ENCODE measurements at regions not wholly inside any gene's neighbourhood (a gene's known extent, or its start where the extent isn't known, plus 50 kb on each side); places are given as distances from the start of the nearest gene placed in this dataset.

DNA sequence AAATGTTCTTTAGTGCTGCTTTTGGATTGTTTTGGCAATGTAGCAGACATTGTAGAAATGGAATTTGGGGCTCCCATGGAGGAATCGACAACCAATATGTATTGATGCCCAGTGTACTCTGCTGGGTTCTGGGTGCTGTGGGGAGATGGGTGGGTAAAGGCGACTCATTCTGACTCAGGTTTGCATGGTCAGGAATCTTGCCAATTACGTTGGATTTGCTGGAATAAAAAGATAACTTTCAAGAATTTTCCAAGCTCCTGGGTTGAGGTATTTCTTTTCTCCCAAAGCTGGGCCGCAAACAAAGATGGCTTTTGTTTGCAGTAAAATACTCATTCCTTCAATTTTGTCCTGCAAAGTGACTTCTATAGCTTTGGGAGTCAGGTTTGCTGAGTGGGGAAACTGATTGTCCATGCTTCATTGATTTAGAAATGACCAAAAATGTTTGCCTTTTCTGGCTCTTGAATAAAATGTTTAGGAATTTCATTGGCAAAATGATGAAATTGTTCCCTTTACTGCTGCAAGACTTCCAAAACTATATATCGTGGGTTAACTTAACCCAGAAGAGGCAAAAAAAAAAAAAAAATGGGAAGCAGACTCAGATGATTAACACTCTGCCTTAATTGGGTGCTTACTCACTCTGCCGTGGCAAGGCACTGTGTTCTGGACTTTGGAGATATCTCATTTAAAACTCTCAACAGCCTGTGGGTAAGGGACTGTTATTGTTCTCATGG lies 57.0 kb downstream of the RTL9 start:
- TF ChIP-seq FOS (IDR thresholded peaks at IDR 0.05; ENCODE audit: borderline replicate concordance, insufficient read depth, low read length) = peak; percentile 10
- TF ChIP-seq MYC (IDR thresholded peaks at IDR 0.05; ENCODE audit: low read depth, low read length) = no peak
- no peak overlapping the region for H3K27ac ChIP-seq (ENCODE audit: insufficient read depth, low read depth, low read length)
- no peaks in the 10 kb centered on the region for H3K4me1 ChIP-seq (ENCODE audit: control insufficient read depth, extremely low read depth, insufficient read depth, low read length)
- CTCF ChIA-PET = interaction anchor here (1.9 to 11.3 kb wide), 3 partner anchors 8 to 270 kb away, joined by 4 to 286 read pairs (median 77); no protein-coding TSS in a partner anchor
- H3K9me1 ChIP-seq (replicated peaks; ENCODE audit: control insufficient read depth, extremely low read depth, insufficient read depth, low read length) = no peaks in the 10 kb centered on the region
- H3K9me3 ChIP-seq (replicated peaks; ENCODE audit: control insufficient read depth, insufficient read depth, low read length) = no peaks in the 10 kb centered on the region
- no peak overlapping the region for H3K4me2 ChIP-seq (ENCODE audit: insufficient read depth, low read length)
- BruUV-seq (replicated peaks) = no TSS peak
- no peak overlapping the region for H3K9ac ChIP-seq (replicated peaks; ENCODE audit: extremely low read depth, insufficient read depth, low read length)
- no peak overlapping the region for H3K4me3 ChIP-seq (replicated peaks in 1 of 3; ENCODE audit: insufficient read depth in 1 of 3, low read depth in 1 of 3, low read length in 3 of 3)
- no peaks in the 10 kb centered on the region for H3K79me2 ChIP-seq (ENCODE audit: control insufficient read depth, insufficient read depth, low read length)
- H4K20me1 ChIP-seq (replicated peaks; ENCODE audit: control insufficient read depth, extremely low read depth, insufficient read depth, low read length) = no peaks in the 10 kb centered on the region
- dilution Hi-C loops (cut with MboI; ENCODE audit: extremely low pct_ligation_motif_present, low sequenced_read_pairs) = loop anchor here (10.0 kb wide), 1 partner anchor 261 kb away; no protein-coding TSS in a partner anchor
- no peaks in the 10 kb centered on the region for H3K27me3 ChIP-seq (ENCODE audit: control insufficient read depth in 2 of 2, insufficient read depth in 2 of 2, low read length in 2 of 2)
- no peak overlapping the region for H2AFZ ChIP-seq (ENCODE audit: low read depth, low read length)
- DNase-seq (ENCODE audit: low read depth, low spot score) (no peak), FAIRE-seq (no peak)
- POLR2A ChIA-PET = no interaction called here
- intact Hi-C loops (cut with micrococcal nuclease) = no loop called here
- H3K36me3 ChIP-seq (ENCODE audit: control insufficient read depth in 2 of 2, extremely low read depth in 1 of 2, insufficient read depth in 2 of 2, low read length in 2 of 2) = no peaks in the 10 kb centered on the region

DNA sequence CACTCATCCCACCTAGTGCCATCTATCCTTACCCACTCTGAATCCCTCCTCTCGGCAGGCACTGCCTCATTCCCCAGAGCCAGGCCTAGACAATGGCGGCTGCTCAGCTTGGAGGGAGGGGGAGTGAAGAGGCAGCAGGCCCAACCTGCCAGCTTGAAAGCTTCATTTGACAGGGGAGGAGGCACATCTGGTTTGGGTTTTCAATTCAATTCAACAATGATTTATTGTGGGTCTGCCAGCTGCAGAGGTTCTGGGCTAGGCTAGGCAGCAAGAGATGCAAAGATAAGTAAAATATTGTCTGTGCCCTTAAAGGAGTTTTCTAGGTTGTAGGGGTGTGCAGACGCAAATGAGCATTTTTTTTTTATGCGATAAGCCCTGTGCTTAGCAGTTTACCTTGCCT lies 58.5 kb downstream of the RTL9 start:
- Histone ChIP-seq H3K36me3 (ENCODE audit: control insufficient read depth in 2 of 2, extremely low read depth in 1 of 2, insufficient read depth in 2 of 2, low read length in 2 of 2) (no peaks in the 10 kb centered on the region), H2AFZ (ENCODE audit: low read depth, low read length) (no peak overlapping the region), H3K79me2 (ENCODE audit: control insufficient read depth, insufficient read depth, low read length) (no peaks in the 10 kb centered on the region), H3K9ac (replicated peaks; ENCODE audit: extremely low read depth, insufficient read depth, low read length) (no peak overlapping the region), H3K9me3 (replicated peaks; ENCODE audit: control insufficient read depth, insufficient read depth, low read length) (no peaks in the 10 kb centered on the region), H3K4me1 (ENCODE audit: control insufficient read depth, extremely low read depth, insufficient read depth, low read length) (no peaks in the 10 kb centered on the region), H3K27me3 (ENCODE audit: control insufficient read depth in 2 of 2, insufficient read depth in 2 of 2, low read length in 2 of 2) (peaks cover 0 to 3% of the 10 kb centered on the region in 2 experiments), H3K4me2 (ENCODE audit: insufficient read depth, low read length) (no peak overlapping the region), H3K9me1 (replicated peaks; ENCODE audit: control insufficient read depth, extremely low read depth, insufficient read depth, low read length) (no peaks in the 10 kb centered on the region), H3K27ac (ENCODE audit: insufficient read depth, low read depth, low read length) (no peak overlapping the region), H4K20me1 (replicated peaks; ENCODE audit: control insufficient read depth, extremely low read depth, insufficient read depth, low read length) (no peaks in the 10 kb centered on the region), H3K4me3 (replicated peaks in 1 of 3; ENCODE audit: insufficient read depth in 1 of 3, low read depth in 1 of 3, low read length in 3 of 3) (no peak overlapping the region)
- BruUV-seq (replicated peaks) = no TSS peak
- intact Hi-C loops (cut with micrococcal nuclease) = no loop called here
- FAIRE-seq = no peak
- no peak for TF ChIP-seq JUN (IDR thresholded peaks at IDR 0.05; ENCODE audit: borderline replicate concordance, insufficient read depth, insufficient read length, low read depth)
- no peak for TF ChIP-seq POLR2A (IDR thresholded peaks at IDR 0.05; ENCODE audit: low read depth, low read length)
- no peak for TF ChIP-seq GATA2 (IDR thresholded peaks at IDR 0.05; ENCODE audit: insufficient read depth, insufficient read length, low read depth, low read length)
- no peak for TF ChIP-seq MYC (IDR thresholded peaks at IDR 0.05; ENCODE audit: low read depth, low read length)
- no peak for TF ChIP-seq EZH2 (IDR thresholded peaks at IDR 0.05; ENCODE audit: borderline replicate concordance, low read depth, low read length, severe bottlenecking)
- TF ChIP-seq FOS (IDR thresholded peaks at IDR 0.05; ENCODE audit: borderline replicate concordance, insufficient read depth, low read length) = no peak
- TF ChIP-seq POLR2AphosphoS5 (IDR thresholded peaks at IDR 0.05; ENCODE audit: insufficient read depth, low read depth, low read length) = no peak
- TF ChIP-seq, protein P1, sequence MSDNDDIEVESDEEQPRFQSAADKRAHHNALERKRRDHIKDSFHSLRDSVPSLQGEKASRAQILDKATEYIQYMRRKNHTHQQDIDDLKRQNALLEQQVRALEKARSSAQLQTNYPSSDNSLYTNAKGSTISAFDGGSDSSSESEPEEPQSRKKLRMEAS (IDR thresholded peaks at IDR 0.05; ENCODE audit: insufficient read depth, insufficient read length) = no peak
- TF ChIP-seq, protein P2, sequence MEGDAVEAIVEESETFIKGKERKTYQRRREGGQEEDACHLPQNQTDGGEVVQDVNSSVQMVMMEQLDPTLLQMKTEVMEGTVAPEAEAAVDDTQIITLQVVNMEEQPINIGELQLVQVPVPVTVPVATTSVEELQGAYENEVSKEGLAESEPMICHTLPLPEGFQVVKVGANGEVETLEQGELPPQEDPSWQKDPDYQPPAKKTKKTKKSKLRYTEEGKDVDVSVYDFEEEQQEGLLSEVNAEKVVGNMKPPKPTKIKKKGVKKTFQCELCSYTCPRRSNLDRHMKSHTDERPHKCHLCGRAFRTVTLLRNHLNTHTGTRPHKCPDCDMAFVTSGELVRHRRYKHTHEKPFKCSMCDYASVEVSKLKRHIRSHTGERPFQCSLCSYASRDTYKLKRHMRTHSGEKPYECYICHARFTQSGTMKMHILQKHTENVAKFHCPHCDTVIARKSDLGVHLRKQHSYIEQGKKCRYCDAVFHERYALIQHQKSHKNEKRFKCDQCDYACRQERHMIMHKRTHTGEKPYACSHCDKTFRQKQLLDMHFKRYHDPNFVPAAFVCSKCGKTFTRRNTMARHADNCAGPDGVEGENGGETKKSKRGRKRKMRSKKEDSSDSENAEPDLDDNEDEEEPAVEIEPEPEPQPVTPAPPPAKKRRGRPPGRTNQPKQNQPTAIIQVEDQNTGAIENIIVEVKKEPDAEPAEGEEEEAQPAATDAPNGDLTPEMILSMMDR (IDR thresholded peaks at IDR 0.05; ENCODE audit: extremely low read depth in 1 of 2, insufficient read depth in 1 of 2, low read depth in 1 of 2, low read length in 2 of 2) = no peak
- no peak for DNase-seq (ENCODE audit: low read depth, low spot score)
- ChIA-PET POLR2A (no interaction called here), CTCF (interaction anchor here (1.9 to 11.2 kb wide), 4 partner anchors 10 to 271 kb away, joined by 4 to 77 read pairs (median 26); no protein-coding TSS in a partner anchor)
- dilution Hi-C loops (cut with MboI; ENCODE audit: extremely low pct_ligation_motif_present, low sequenced_read_pairs) = loop anchor here (10.0 kb wide), 1 partner anchor 262 kb away; no protein-coding TSS in a partner anchor
